HG02870 (cell line): ENCODE measurements at regions not wholly inside any gene's neighbourhood (a gene's known extent, or its start where the extent isn't known, plus 50 kb on each side); places are given as distances from the start of the nearest gene placed in this dataset.

Experiments
- ATAC-seq: cut with Tn5 transposase; IDR thresholded peaks from one replicate; pipeline ENCODE4 v1.9.1; 2021; ENCODE audit warnings: mild to moderate bottlenecking, moderate library complexity; ENCODE audit not compliant: unreplicated experiment

DNA sequence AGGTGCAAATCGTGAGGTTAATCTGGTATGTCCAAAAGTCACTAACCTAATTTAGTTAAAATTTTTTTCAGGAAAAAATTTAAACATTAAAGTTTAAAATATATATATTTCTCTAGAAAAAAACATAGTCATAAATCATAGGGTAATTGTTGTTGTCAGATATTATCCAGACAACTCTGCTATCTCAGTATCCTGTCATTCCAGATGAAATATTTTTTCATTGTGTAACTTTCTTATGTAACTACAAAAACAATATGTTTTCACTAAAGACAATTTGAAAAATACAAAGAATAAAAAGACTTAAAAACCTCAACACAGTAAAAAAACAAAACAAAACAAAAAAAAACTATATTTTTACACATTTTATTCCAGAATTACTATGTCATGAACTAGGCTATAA, 57.6 kb downstream of the TENT5A start:
- no peak for ATAC-seq

DNA sequence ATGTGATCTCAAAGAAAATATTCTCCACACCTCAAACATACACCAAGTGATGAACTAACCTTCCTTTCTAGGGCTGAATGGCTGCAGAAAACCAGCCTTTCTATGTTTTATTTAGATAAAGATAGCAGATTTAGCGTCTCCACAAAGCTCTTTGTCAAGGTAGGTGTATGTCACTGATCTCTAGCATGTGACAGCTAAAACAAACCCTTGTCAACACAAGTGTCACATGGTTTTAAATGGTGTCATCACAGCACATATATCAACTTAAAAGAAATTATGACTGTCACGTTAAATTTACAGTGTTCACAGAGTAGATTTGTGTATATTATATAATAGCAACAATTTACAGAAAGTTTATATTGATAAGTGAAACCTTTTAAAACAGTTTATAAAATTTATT, 58.3 kb downstream of the TENT5A start:
- ATAC-seq, result no peak

DNA sequence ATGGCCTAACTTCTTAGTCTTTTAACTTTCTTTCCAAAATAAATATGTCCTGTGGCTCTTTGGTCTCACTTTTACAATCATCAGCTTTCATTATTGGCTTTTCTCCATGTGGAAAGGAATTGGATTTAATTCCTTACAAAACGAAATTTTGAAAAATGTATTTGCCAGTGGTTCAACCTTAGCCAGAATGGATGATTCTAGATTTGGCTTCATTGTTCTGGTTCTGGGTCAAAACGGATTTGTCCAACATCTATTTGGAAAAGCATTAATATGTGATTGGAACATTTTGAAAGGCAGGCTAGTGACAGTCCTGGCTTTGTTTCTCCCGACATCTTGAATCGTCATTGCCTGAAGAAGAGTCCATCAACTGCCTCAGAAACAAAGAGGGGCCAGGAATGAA, 59.2 kb downstream of the TENT5A start:
- ATAC-seq, result no peak

DNA sequence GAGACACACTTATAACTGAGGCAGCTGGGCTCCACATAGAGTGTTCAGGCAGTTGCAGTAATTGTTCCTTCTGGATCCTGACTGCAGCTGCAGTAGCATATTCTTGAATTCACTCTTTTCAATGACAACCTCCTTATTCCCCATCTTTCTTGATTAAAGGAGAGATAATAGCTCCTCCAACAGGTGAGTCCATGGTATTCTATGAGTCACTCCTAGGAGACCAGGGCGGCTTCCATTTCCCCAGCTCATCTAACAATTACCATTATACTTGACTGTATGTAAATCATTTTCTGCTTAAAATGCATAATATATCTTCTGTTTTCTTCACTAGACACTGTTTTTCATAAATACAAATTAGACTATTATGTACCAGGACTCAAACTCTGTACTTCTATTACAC, 62.4 kb downstream of the TENT5A start:
- no peak for ATAC-seq

DNA sequence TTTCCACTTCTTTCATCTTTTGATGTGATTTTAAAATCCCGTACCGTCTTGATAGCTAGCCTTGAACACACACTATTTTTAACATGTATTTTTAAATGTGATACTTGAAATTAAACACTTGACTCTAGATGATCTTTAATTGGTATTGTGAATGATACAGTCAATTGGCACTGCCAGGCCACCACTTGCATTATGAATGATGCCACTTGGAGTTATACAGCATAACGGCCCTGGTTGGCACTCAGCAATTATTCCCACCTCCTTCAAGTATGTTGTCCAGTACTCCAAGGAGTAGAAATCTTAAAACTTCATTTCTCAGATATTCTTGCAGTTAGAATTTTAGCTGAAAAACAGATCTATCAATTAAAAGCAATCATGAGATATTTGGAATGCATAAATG, 62.9 kb downstream of the TENT5A start:
- no peak for ATAC-seq

DNA sequence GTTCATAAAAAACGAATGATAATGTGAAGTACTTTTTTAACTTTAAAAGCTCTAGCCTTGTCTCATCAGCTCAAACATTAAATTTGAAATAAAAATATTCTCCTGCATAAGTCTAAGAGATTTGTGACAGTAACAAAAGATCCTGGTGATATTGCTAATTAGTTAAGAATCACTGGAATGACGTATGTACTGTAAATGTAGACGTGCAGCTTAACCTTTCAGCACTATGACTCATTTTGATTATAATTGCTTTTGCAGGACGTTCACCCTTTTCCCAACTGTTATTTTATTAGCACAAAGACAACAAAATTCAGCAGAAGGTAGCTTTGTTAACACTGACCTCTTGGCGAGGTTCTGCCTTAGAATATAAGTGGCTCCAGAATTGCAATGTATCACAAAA, 68.6 kb downstream of the TENT5A start:
- no peak for ATAC-seq

DNA sequence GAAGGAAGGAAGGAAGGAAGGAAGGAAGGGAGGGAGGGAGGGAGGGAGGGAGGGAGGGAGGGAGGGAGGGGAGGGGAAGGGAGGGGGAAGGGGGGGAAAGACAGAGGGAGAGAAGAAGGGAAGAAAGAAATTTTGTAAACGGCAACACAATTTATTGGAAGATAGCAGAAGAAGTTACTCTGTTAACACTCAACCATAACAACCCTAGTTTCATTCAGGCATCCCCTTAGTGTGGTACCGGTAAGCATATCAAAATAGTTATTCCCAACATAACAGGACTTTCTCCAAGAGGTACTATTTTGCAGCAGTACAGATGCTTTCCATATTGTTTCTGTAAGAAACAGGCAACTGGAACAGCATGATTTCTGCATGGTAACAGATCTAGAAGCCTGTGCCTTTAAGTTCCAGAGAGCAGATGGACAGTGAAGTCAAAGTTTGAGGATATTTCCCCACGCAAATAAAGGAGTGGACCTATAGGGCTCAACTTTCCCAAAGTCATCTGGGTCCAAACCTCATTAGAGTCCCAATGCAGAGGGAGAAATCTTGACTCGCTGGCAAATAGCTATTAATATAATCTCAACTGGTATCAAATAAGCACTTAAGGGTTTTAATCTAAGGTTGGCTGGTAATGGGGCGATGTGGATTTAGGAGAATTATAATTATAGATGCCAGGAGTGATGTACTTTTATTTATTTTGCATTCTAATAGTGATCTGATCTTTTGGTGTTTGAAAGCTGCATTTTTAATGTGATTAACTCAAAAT, 69.4 kb downstream of the TENT5A start:
- ATAC-seq, result no peak

DNA sequence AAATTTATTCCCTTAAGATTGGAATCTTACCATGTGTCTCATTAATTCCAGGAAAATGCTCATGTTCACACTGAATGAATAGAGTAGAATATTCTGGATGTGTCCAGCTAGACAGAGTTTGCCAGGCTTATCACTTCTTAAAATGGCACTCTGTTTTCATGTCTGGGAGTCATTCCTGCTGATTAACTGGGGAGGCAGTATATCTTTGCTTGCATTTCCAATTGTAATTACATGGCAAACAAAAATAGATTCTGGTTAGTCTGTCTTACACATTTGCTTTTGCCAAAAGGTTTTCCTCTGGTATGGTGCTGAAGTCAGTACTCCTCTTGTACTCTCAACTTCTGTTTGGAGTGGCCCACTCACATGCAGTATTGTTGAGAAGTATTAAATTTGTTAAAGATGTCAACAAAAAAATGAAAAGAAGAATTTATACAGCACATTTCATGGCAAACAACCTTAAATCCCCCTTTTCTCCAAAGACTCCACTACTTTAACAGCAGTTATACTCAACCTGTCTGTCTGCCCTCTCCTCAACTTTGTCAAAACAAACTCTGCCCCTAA, 70.2 kb downstream of the TENT5A start:
- no peak for ATAC-seq

DNA sequence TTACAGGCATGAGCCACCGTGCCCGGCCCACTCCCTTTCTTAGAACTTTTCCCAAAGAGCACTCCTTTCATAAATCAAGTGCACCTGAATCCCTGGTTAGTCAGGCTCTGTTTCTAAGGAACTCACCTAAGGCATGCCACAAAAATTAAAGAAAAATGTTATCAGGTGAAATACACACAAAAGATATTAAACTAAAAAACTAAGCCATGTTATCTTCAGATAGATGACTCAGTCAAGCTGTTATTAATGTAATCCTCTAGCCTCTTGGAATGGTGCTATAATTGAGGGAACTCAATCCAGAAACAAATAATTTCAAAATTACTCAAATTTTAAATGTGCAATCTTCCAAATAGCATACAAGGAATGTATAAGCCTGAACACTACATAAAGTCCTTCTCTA, 83.0 kb downstream of the TENT5A start:
- no peak for ATAC-seq

DNA sequence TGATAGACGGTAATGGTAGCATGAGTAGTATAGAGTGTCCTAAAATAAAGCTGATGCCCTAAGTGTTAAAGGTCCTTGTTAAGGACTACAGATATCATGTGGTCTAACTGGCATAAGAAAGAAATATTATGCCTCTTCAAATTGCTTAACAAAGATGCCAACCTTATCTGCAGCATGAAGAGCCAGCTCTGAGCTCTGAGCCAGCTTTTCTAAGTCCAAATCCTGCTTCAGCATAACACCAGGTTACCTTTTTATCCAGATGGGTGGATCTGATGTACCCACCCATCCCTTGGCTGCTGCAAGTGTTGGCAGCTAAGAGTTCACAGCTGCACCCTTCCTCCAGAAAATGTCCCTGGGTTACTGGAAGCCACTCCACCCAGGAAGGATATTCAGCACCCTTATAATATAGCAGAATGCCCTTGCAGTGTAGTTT, 83.8 kb downstream of the TENT5A start:
- ATAC-seq, result no peak

DNA sequence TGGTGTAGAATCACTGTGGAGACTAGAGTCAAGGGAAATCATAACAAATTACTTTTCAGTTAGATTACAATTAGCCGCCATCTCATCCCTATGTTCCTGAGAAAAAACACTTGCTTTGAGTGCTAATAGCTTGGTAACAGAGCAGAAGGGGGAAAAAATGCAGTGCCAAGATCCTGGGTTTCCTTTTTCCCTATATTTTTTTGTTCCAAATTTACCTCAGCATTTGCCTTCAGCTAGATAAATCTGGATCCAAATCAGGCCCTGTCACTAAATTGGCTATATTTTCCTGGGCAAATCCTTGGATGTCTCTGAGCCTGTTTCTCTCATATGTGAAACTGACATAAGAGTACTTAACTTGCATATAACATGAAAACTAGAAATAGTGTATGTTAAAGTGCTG, 86.0 kb downstream of the TENT5A start:
- no peak for ATAC-seq

DNA sequence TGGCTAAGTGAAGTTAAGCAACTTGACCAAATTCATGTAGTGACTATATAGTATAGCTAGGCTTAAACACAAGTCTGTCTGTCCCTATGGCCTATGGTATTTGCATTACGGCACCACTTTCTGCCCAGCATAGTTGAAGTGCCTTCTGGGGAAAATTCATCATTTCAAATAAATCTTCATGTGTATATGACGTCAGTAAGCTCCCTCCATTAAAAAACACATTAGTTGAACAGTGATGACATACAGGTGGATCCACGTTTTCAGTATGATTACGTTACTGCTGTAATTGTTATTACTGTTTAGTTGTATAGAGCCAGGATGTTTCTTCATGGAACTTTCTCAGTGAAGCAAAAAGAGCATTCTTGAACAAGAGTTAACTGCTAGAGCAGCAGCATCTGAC, 96.2 kb downstream of the TENT5A start:
- ATAC-seq, result no peak

DNA sequence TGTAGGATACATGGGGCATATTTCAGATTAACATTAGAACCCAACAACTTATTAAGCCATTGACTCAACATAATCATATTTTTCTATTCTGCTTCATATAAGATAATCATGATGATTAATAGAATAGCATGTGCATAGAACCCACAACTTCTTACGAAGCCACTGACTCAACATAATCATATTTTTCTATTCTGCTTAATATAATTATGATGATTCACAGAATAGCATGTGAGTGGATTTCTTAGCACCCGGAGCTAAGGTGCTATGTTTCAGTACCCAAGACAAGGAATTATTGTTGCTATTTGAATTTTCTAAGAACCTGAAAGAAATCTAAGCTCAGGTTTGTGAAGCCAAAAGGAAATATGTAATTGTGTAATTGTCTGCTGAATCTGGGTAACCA, 96.8 kb downstream of the TENT5A start:
- no peak for ATAC-seq

DNA sequence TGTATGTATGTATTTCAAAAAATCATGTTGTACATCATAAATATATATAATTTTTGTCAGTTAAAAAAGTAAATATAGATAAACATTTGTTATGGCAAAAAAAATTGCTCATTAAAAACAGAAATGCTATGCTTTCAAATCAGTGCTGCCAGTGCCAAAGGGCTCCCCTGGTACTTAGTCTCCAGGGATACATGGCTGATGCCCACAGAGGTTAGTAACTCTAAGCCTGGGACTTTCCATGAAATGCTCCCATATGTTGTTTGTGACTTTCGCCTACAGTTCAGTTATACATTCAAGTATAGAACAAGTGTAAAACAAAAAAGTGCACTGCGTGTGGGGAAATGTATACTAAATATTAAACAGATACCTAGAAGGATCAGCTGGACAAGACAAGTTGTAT, 104.0 kb downstream of the TENT5A start:
- no peak for ATAC-seq

DNA sequence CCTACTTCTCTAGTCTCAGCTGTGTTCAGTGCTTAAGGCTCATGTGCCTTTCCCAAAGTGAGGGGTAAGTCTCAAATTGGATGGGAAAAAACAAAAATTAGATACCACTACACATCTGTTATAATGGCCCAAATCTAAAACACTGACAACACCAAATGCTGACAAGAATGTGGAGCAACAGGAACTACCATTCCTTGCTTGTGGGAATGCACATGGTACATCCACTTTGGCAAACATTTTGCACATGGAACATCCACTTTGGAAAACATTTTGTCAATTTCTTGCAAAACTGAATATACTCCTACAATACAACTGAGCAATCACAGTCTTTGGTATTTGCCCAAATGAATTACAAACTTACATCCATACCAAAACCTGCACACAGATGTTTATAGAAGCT, 109.3 kb downstream of the TENT5A start:
- no peak for ATAC-seq

DNA sequence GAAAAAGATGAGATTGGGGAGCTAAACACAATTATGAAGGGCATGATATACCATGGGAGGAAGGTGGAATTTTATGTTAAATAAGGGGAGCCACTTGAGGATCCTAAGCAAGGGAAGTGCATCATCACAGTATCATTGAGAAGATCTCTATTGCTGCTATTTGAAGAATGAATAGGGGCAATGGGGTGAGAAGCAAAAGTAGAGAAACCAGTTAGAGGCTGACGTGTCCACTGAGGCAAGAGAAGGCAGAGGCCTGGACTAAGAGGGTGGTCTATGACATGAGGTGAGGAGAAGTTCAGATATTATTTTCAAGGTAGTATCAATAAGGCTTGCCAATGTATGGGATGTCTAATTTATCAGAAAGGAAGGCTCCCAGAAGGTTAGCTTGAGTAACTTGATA, 111.6 kb downstream of the TENT5A start:
- ATAC-seq, result no peak

DNA sequence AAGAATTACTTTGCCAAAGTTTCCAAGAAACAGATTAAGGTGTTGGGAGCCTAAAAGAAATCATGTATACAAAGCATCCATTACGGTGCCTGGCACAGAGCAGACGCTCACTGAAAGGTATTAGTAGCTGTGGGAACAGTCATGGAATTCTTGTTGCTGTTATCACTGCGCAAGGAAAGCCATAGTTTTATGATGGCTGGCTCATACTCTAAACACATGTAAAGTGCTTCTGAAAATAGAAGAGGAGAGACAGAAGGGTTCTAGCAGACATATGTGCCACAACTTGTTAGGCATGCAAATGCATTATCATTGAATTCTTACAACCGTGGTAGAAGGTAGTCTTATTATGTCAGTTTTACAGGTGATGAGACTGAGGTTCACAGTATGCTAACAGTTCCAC, 112.4 kb downstream of the TENT5A start:
- no peak for ATAC-seq

DNA sequence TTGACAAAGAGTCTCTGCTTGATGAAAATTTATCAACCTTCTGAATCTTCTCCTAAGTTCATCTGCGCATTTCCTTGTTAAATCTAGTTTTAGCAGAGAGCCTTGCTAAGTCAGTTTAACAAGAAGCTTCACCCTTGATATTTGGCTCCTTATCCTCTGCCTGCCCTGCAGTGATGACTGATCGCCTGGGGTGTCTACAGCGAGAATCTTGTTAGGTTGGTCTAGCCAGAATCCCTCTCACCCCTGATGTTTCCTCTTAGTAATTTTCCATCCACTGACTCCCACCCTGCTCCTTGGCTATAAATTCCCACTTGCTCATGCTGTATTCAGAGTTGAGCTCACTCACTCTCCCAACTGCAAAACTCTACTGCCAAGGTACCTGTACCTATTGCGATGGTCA, 114.1 kb downstream of the TENT5A start:
- ATAC-seq, result no peak

DNA sequence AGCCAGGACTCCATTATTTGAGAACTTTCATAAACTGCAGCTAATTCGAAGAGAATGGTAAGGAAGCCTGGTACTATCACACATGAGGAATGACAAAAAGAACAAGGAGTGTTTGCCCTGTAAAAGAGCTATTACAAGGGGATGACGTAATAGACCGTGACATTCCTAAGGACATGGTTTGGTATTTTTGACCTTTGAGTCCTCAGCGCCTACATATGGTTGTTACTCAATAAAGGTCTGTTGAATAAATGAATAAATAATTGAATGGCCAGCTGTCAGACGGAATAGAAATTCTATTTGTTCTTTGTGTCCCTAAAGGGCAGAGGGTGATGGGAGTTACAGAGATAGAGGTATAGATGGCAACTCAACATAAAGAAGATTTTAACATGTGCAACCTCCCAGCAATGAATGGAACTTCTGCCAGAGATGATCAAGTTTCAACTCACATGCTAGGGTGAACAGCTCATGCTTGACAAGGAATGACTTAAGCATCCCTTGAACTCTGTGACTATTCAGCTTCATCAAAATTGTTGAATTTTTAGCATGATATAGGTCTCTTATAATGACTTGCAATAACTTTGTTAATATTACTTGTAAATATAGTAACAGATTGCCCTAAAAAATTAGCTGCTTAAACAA, 115.4 kb downstream of the TENT5A start:
- no peak for ATAC-seq

DNA sequence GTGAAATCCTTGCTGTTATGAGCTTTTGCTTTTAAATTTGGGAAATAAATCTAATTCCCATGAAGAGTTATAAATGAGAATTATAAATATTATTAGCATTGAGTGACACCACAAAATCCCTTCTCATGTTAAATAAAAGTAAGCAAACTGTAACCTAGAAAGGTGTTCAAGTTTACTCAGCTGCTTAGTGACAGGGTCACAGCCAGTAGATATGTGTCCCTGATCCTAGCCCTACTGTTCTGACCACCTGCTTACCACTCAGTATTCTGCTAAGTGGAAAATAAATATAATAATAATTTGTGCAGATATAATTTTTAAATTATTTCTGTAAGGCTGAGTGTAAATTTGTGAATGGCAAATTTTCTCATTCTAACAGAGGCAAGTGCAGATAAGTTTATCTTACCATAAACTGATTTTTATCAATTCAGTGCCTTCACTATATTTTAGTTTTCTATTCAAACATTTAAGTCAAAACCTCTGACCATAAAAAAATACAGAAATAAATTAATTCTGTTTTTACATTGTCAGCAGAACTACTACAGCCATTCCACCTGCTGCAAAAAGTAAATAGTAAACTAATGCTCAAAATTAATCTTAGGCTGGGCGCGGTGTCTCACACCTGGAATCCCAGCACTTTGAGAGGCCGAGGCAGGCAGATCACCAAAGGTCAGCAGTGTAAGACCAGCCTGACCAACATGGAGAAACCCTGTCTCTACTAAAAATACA, 118.2 kb downstream of the TENT5A start:
- no peak for ATAC-seq

DNA sequence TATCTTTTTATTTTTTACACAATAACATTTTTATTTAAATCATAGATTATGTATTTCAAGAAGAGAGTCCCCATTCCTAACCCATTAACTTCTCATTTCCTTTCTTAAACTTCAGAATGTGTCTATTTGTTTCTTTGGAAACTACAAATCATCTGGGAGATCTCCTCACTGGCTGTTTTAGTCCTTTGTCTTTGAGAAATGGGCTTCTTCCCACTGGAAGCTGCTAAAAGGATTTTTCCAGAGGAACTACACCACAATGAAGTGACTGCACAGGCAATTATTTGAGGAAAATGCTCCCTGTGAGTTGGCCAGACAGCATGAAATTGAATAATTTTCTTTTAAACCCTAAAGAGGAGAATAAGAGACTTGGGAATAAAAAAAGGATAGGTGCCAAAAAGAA, 119.1 kb downstream of the TENT5A start:
- ATAC-seq, result no peak

DNA sequence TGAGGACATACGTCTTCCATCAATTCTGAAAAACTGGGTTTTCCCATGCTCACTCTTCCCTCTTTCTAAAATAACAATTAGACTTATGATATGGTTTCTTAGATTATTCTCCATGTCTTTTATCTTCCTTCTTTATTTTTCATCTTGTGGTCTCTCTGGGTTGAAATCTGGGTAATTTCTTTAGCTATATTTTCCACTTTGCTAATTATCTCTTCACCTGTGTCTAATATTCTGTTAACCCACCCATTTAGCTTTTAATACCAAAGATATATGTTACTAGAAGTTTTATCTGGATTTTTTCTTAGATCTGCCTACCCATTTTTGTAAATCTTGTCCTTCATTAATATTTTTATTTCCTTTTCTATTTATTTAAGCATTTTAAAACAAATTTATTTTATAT, 121.8 kb downstream of the TENT5A start:
- ATAC-seq, result no peak
